HL-60 (cell line): ENCODE measurements at regions not wholly inside any gene's neighbourhood (a gene's known extent, or its start where the extent isn't known, plus 50 kb on each side); places are given as distances from the start of the nearest gene placed in this dataset.

Experiments
- POLR2AphosphoS5 ChIP-seq: IDR thresholded peaks from 2 replicates; pipeline ENCODE4 v1.6.1; 2012; ENCODE audit warnings: low read depth
- TF ChIP-seq, protein P1 (sequence below): IDR thresholded peaks from one replicate; pipeline ENCODE4 v1.5.1; 2011; ENCODE audit warnings: low read length, control low read depth, inconsistent platforms; ENCODE audit not compliant: insufficient read depth
- TF ChIP-seq, protein P2 (sequence below): IDR thresholded peaks from 2 replicates; pipeline ENCODE4 v1.6.1; 2012; ENCODE audit warnings: low read depth; ENCODE audit not compliant: insufficient replicate concordance

DNA sequence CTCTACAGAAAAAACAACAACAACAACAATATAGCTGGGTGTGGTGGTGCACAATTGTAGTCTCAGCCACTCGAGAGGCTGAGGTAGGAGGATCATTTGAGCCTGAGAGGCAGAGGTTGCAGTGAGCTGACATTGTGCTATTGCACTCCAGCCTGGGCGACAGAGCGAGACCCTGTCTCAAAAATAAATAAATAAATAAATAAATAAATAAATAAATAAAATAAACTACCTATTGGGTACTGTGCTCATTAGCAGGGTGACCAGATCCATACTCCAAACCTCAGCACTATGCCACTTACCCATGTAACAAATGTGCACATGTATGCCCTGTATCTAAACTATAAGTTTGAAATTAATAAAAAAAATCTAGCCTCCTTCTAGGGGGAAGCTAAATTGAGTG, 369.4 kb upstream of the AJAP1 start:
- TF ChIP-seq, protein P1, sequence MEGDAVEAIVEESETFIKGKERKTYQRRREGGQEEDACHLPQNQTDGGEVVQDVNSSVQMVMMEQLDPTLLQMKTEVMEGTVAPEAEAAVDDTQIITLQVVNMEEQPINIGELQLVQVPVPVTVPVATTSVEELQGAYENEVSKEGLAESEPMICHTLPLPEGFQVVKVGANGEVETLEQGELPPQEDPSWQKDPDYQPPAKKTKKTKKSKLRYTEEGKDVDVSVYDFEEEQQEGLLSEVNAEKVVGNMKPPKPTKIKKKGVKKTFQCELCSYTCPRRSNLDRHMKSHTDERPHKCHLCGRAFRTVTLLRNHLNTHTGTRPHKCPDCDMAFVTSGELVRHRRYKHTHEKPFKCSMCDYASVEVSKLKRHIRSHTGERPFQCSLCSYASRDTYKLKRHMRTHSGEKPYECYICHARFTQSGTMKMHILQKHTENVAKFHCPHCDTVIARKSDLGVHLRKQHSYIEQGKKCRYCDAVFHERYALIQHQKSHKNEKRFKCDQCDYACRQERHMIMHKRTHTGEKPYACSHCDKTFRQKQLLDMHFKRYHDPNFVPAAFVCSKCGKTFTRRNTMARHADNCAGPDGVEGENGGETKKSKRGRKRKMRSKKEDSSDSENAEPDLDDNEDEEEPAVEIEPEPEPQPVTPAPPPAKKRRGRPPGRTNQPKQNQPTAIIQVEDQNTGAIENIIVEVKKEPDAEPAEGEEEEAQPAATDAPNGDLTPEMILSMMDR: no peak
- no peak for TF ChIP-seq POLR2AphosphoS5
- TF ChIP-seq, protein P2, sequence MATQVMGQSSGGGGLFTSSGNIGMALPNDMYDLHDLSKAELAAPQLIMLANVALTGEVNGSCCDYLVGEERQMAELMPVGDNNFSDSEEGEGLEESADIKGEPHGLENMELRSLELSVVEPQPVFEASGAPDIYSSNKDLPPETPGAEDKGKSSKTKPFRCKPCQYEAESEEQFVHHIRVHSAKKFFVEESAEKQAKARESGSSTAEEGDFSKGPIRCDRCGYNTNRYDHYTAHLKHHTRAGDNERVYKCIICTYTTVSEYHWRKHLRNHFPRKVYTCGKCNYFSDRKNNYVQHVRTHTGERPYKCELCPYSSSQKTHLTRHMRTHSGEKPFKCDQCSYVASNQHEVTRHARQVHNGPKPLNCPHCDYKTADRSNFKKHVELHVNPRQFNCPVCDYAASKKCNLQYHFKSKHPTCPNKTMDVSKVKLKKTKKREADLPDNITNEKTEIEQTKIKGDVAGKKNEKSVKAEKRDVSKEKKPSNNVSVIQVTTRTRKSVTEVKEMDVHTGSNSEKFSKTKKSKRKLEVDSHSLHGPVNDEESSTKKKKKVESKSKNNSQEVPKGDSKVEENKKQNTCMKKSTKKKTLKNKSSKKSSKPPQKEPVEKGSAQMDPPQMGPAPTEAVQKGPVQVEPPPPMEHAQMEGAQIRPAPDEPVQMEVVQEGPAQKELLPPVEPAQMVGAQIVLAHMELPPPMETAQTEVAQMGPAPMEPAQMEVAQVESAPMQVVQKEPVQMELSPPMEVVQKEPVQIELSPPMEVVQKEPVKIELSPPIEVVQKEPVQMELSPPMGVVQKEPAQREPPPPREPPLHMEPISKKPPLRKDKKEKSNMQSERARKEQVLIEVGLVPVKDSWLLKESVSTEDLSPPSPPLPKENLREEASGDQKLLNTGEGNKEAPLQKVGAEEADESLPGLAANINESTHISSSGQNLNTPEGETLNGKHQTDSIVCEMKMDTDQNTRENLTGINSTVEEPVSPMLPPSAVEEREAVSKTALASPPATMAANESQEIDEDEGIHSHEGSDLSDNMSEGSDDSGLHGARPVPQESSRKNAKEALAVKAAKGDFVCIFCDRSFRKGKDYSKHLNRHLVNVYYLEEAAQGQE: no peak
